ENCODE measurements at regions not wholly inside any gene's neighbourhood (a gene's known extent, or its start where the extent isn't known, plus 50 kb on each side); places are given as distances from the start of the nearest gene placed in this dataset.
"Not testable (repeated sequence)": the region's sequence is repeated elsewhere in the genome, so short reads cannot be mapped to it uniquely, and the experiment has no call there.

- in situ Hi-C loops (cut with MboI; ENCODE audit: low sequenced_read_pairs), result no loop called here
Observed at GRCh38 chr5:75002271-75002670, 50.1 kb downstream of the GCNT4 start.

DNA sequence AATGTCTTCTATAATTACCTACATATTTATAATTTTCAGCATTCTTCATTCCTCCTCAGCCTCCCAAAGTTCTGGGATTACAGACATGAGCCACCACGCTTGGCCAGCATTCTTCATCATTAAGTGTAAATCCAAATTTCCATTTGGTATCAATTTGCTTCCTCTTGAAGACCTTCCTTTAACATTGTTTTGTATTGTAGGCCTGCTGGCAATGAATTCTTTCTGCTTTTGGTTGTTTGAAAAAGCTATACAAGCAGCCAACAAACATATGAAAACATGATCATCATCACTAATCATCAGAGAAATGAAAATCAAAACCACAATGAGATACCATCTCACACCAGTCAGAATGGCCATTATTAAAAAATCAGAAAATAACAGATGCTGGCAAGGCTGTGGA lies 56.4 kb downstream of the GCNT4 start:
- in situ Hi-C loops (cut with MboI; ENCODE audit: low sequenced_read_pairs), result no loop called here

DNA sequence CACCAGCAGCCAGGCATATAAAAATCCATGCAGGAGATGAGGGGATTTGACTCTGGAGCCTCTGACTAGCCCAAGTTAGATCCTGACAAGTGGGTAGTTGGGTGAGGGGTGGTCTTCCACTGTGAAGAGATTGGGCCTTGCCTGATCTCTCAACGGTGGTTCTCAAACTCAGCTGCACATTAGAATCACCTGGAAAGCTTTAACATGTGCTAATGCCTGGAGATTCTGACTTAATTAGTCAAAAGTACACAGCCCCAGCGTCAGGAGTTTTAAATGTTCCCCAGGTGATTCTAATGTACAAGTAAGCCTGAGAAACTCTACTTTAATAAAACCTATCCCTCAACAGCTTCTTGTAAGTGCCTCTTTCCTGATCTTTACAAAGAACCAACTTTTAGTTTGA lies 57.5 kb downstream of the GCNT4 start:
- in situ Hi-C loops (cut with MboI; ENCODE audit: low sequenced_read_pairs), result no loop called here

GRCh38 chr5:74993743-74994142 lies 58.6 kb downstream of the GCNT4 start:
- in situ Hi-C loops (cut with MboI; ENCODE audit: low sequenced_read_pairs), result no loop called here

DNA sequence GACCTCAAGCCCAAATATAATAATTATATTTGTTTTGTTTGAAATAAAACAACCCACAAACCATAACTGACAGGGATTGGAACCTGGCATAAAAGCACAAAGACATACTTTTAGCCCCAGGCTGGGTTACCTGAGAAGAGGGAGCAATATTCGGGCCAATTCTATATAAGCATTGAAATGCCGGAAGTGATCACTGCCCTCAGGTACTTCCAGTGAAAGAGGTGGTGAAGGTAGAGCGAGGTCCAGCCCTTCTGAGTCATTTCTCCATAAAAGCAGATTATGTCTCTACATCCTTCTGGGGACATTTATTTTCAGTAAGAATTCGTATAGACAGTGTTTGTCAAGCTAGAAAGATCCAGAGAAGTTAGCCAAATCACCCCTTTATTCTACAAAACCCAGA lies 59.6 kb downstream of the GCNT4 start:
- in situ Hi-C loops (cut with MboI; ENCODE audit: low sequenced_read_pairs), result no loop called here

- in situ Hi-C loops (cut with MboI; ENCODE audit: low sequenced_read_pairs), result no loop called here
Observed at GRCh38 chr5:74991522-74991921, 60.8 kb downstream of the GCNT4 start.

DNA sequence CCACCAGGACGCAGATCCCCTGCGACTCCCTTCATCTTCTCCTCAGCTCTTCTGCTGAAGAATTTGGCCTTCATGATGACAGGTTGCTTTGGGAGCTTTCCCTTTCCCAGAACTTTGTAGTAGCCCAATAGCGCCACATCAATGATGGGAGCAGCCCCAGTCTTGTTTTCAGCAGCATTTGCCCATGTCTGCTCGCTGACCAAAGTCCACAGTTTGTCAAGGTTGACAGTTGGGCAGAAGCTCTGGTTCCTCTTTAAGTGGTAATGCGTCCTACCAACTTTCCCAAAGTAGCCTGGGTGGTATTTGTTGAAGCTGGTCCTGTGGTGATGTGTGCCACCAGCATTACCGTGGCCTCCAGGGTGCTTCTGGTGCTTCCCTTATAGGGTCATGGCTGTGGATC lies 62.2 kb downstream of the GCNT4 start:
- in situ Hi-C loops (cut with MboI; ENCODE audit: low sequenced_read_pairs), result no loop called here

- in situ Hi-C loops (cut with MboI; ENCODE audit: low sequenced_read_pairs), result no loop called here
Observed at GRCh38 chr5:74988273-74988983, 63.9 kb downstream of the GCNT4 start.

DNA sequence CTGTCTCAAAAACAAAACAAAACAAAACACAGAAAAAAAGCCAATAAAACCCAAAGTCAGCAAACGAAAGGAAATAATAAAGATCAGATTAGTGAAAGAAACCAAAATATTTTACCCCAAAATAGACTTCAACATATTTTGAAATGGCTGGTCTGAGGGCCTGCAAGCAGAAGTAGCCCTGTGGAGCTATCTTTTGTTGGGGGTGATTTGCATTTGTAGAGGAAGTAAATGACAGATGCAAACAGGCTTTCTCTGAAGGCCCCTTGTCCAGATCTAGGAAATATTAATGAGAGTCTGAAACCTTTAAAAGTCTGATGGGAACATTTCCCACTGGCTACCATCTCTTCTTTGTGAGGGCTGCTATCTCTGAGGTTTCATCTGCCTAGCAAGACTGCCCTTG lies 74.0 kb downstream of the GCNT4 start:
- in situ Hi-C loops (cut with MboI; ENCODE audit: low sequenced_read_pairs), result no loop called here

DNA sequence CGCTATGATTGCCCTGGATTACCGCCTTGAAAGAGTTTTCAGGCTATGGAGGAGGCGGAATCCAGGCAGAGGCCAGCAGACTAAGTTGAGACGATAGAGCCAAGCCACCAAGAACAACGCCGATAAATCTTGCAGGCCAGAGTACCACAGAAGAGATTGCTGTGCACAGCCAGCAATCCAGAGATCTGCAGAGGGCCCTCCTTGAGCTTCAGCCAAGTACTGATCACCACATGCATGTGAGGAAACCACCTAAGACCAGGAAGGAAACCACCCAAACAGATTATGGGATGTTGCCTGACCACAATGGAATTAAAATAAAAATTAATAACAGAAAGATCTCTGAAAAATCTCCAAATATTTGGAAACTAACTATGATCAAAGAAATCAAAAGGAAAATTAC lies 74.9 kb downstream of the GCNT4 start:
- in situ Hi-C loops (cut with MboI; ENCODE audit: low sequenced_read_pairs), result no loop called here

DNA sequence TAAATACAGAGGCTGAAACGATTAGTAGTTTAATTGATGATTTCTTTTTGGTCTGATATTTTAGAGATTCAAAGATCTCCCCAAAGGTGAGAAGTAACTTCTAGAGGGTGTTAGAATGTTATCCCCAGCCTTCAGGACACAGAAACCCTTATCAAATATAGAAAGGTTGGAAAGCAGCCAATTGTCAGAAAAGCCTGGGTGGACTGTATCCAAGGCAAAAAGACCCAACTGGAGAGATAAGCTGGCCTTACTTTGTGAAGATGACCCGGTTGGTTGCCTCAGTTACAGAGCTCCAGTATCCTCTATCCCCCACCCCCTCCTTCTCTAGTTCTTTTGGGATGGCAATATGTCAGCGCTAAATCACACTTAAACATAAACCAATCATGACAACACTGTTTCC lies 75.7 kb downstream of the GCNT4 start:
- in situ Hi-C loops (cut with MboI; ENCODE audit: low sequenced_read_pairs), result no loop called here

DNA sequence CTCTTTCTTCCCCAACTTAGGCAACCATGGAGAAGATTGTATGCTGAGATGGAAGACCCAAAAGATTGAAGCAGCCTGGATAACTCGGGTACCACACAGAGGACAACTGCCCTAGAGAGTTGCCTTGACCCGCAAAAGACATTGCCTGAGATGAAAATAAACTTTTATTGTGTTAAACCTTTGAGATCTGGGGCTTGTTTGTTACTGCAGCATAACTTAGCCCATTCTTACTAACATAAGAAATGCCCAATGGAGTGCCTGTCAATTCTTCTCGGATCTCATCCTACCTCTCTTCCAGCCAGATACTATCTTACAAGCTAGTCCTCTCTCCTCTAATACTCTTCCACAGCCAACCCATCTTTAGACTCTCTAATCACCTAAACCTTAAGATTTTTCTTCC lies 76.8 kb downstream of the GCNT4 start:
- in situ Hi-C loops (cut with MboI; ENCODE audit: low sequenced_read_pairs), result no loop called here

GRCh38 chr5:74974451-74975091 lies 77.8 kb downstream of the GCNT4 start:
- in situ Hi-C loops (cut with MboI; ENCODE audit: low sequenced_read_pairs), result no loop called here

- in situ Hi-C loops (cut with MboI; ENCODE audit: low sequenced_read_pairs), result no loop called here
Observed at GRCh38 chr5:74973694-74974093, 78.7 kb downstream of the GCNT4 start.

DNA sequence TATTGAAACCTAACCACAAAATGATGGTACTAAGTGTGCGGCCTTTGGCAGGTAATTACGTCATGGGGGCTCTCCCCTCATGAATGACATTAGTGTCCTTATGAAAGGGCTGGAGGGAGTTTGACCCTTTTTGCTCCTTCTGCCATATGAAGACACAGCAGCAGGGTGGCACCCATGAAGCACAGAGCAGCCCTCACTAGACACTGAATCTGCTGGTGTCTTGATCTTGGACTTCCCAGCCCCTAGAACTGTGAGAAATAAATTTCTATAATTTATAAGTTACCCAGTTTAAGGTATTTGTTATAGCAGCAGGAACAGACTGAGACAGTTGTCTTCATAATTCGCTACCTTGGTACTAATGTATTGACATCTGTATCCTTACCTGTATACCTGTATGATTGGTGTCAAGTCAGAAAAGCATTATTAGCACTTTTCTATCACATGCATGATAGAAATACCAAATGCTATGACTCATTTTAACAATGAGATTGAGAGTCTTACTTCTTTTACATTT lies 80.4 kb downstream of the GCNT4 start:
- in situ Hi-C loops (cut with MboI; ENCODE audit: low sequenced_read_pairs), result no loop called here

DNA sequence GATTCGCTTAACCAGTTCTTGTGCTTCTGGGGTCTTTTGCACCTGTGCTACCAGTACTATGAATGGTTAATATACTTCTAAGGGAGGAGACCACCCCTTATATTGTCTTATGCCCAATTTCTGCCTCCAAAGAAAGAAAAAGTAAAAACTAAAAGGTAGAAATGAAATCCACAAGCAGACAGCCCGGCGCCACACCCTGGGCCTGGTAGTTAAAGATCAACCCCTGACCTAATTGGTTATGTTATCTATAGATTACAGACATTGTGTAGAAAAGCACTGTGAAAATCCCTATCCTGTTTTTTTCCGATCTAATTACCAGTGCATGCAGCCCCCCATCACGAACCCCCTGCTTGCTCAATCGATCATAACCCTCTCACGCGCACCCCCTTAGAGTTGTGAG lies 81.5 kb downstream of the GCNT4 start:
- in situ Hi-C loops (cut with MboI; ENCODE audit: low sequenced_read_pairs), result not testable (repeated sequence)

- in situ Hi-C loops (cut with MboI; ENCODE audit: low sequenced_read_pairs), result no loop called here
Observed at GRCh38 chr5:74969726-74970125, 82.6 kb downstream of the GCNT4 start.

- in situ Hi-C loops (cut with MboI; ENCODE audit: low sequenced_read_pairs), result no loop called here
Observed at GRCh38 chr5:74966141-74967026, 86.0 kb downstream of the GCNT4 start.

DNA sequence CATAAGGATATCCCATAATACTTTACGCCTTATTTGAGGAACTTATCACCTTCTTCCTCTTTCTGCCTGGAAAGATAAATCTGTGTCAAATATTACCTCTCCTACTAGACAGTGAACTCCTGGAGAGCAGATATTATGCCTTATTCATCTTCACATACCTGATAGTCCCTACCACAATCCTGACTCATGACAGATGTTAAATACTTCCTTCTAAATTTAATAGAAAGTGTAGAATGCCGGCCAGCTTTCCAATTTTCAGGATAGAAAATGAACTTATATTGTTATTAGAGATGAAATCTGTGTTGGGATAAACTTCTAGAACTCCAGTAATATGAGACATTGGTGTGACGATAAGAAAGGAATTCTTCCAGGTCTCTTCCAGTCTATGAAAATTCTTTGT lies 89.0 kb downstream of the GCNT4 start:
- in situ Hi-C loops (cut with MboI; ENCODE audit: low sequenced_read_pairs), result no loop called here

GRCh38 chr5:74957906-74958305 lies 91.7 kb upstream of the FAM169A start:
- in situ Hi-C loops (cut with MboI; ENCODE audit: low sequenced_read_pairs), result no loop called here

- in situ Hi-C loops (cut with MboI; ENCODE audit: low sequenced_read_pairs), result no loop called here
Observed at GRCh38 chr5:74957029-74957784, 91.0 kb upstream of the FAM169A start.
